HepG2 (cell line): ENCODE measurements at regions not wholly inside any gene's neighbourhood (a gene's known extent, or its start where the extent isn't known, plus 50 kb on each side); places are given as distances from the start of the nearest gene placed in this dataset.

Experiments
- ATAC-seq: fragments of 200-7000 bp; cut with Tn5 transposase; 3 replicates; pipeline ENCODE4 v1.9.1; 2020; ENCODE audit warnings: mild to moderate bottlenecking, moderate library complexity
- BruUV-seq: library from RNA; stranded (reverse); fragments of 400-500 nt; replicated peaks from 2 replicates; lab custom pipeline; 2021; lab: Mats Ljungman, UMichigan
- CTCF ChIA-PET: fragments of 300-600 bp; formaldehyde crosslinking; extraction: SDS; loops from one replicate; lab custom pipeline; 2021; ENCODE audit warnings: low total read pairs, inconsistent platforms, low intra/inter-chr PET ratio; lab: Yijun Ruan, JAX
- POLR2A ChIA-PET: fragments of 350-600 bp; sonication (Branson Sonifier 250); formaldehyde crosslinking; loops from one replicate; lab custom pipeline; 2020; ENCODE audit warnings: antibody characterized with exemption, inconsistent platforms; lab: Yijun Ruan, JAX
- DNase-seq: peaks from one replicate; pipeline ENCODE4 v3.0.0-alpha.2; 2015; ENCODE audit warnings: low spot score
- FAIRE-seq: peaks from 3 replicates; lab custom pipeline; 2011; peaks lifted over from hg19 to GRCh38; lab: Jason Lieb, UNC
- H2AFZ ChIP-seq: one replicate; pipeline ENCODE4 v1.6.1; 2011; ENCODE audit warnings: low read length, inconsistent platforms
- H3K27ac ChIP-seq: fragments of 300-600 bp; 3 replicates; pipeline ENCODE4 v1.8.0; 2011; ENCODE audit warnings: mixed run types, mild to moderate bottlenecking, mixed read lengths, low read length, inconsistent platforms; ENCODE audit not compliant: insufficient read depth; ENCODE audit errors: extremely low read length
- H3K27me3 ChIP-seq, 2 experiments: fragments of 200-600 bp in 1 of 2; 2 replicates in 1 of 2; 3 replicates in 1 of 2; pipeline versions ENCODE4 v1.6.0 to v1.8.0; 2011; ENCODE audit warnings: low read length in 2 of 2, mild to moderate bottlenecking in 2 of 2, moderate library complexity in 2 of 2, inconsistent platforms in 1 of 2; ENCODE audit not compliant: insufficient read depth in 2 of 2, control insufficient read depth in 1 of 2
- H3K36me3 ChIP-seq, 2 experiments: fragments of 200-600 bp in 1 of 2; replicated peaks in 1 of 2; 2 replicates in 1 of 2; 3 replicates in 1 of 2; pipeline versions ENCODE4 v1.5.1 to v1.8.0; 2011; ENCODE audit warnings: low read length in 2 of 2, inconsistent platforms in 1 of 2; ENCODE audit not compliant: insufficient read depth in 2 of 2, control insufficient read depth in 1 of 2
- H3K4me1 ChIP-seq: 2 replicates; pipeline ENCODE4 v1.5.1; 2012; ENCODE audit warnings: low read length, inconsistent platforms; ENCODE audit not compliant: insufficient read depth
- H3K4me2 ChIP-seq: 2 replicates; pipeline ENCODE4 v1.6.0; 2011; ENCODE audit warnings: low read depth, low read length, inconsistent platforms
- H3K4me3 ChIP-seq, 3 experiments: fragments of 200-600 bp in 1 of 3; sonication (generic), shearing (Covaris generic) in 1 of 3; replicated peaks in 1 of 3; 2 replicates each; pipeline ENCODE4 v1.5.1; 2011 to 2016; ENCODE audit warnings: low read length in 3 of 3, inconsistent platforms in 2 of 3, low read depth in 2 of 3, mild to moderate bottlenecking in 2 of 3, control low read depth in 1 of 3, mixed read lengths in 1 of 3; ENCODE audit not compliant: insufficient read depth in 1 of 3
- H3K79me2 ChIP-seq: one replicate; pipeline ENCODE4 v1.6.1; 2011; ENCODE audit warnings: low read length, inconsistent platforms; ENCODE audit not compliant: insufficient read depth
- H3K9ac ChIP-seq: 2 replicates; pipeline ENCODE4 v1.6.0; 2011; ENCODE audit warnings: mild to moderate bottlenecking, low read depth, low read length, inconsistent platforms; ENCODE audit not compliant: insufficient read depth
- H3K9me3 ChIP-seq: 2 replicates; pipeline ENCODE4 v1.5.1; 2012; ENCODE audit warnings: mild to moderate bottlenecking, low read length
- H4K20me1 ChIP-seq: 2 replicates; pipeline ENCODE4 v1.6.0; 2011; ENCODE audit warnings: inconsistent platforms, mild to moderate bottlenecking, low read length, moderate library complexity; ENCODE audit not compliant: insufficient read depth
- BRD4 ChIP-seq: sonication (generic); formaldehyde crosslinking; IDR thresholded peaks from 2 replicates; pipeline ENCODE4 v1.4.0; 2020; ENCODE audit warnings: missing genetic modification reagents
- CCDC6 ChIP-seq: sonication (generic); formaldehyde crosslinking; IDR thresholded peaks from 2 replicates; pipeline ENCODE4 v1.8.1; 2022; ENCODE audit warnings: mild to moderate bottlenecking, missing genetic modification reagents, moderate library complexity
- CENPX ChIP-seq: sonication (generic); formaldehyde crosslinking; IDR thresholded peaks from 2 replicates; pipeline ENCODE4 v1.9.0; 2021; ENCODE audit warnings: mild to moderate bottlenecking, missing genetic modification reagents, moderate library complexity
- CTCF ChIP-seq: sonication (generic); formaldehyde crosslinking; IDR thresholded peaks from 2 replicates; pipeline ENCODE4 v1.5.0; 2020; ENCODE audit warnings: mild to moderate bottlenecking, missing genetic modification reagents, moderate library complexity
- ESRRA ChIP-seq: sonication (generic); formaldehyde crosslinking; IDR thresholded peaks from 2 replicates; pipeline ENCODE4 v1.5.1; 2020; ENCODE audit warnings: mild to moderate bottlenecking, low read depth, missing genetic modification reagents
- SMC3 ChIP-seq: IDR thresholded peaks from 2 replicates; pipeline ENCODE4 v1.6.1; 2011; ENCODE audit warnings: low read length, improper control_type of control experiment
- STAG1 ChIP-seq: sonication (generic); formaldehyde crosslinking; IDR thresholded peaks from 2 replicates; pipeline ENCODE4 v1.4.0; 2020; ENCODE audit warnings: missing genetic modification reagents
- ZEB1 ChIP-seq: IDR thresholded peaks from 2 replicates; pipeline ENCODE4 v1.6.1; 2012; ENCODE audit warnings: mild to moderate bottlenecking, low read depth, inconsistent platforms; ENCODE audit not compliant: insufficient replicate concordance
- ZHX1 ChIP-seq: sonication (generic); formaldehyde crosslinking; IDR thresholded peaks from 2 replicates; pipeline ENCODE4 v1.8.1; 2022; ENCODE audit warnings: low read depth, mild to moderate bottlenecking, missing genetic modification reagents
- ZNF143 ChIP-seq: sonication (generic); formaldehyde crosslinking; IDR thresholded peaks from 2 replicates; pipeline ENCODE4 v1.4.0; 2020; ENCODE audit warnings: missing genetic modification reagents
- ZNF256 ChIP-seq: sonication (generic); formaldehyde crosslinking; conservative IDR thresholded peaks from 2 replicates; pipeline ENCODE4 v1.4.0; 2020; ENCODE audit warnings: missing genetic modification reagents
- ZNF263 ChIP-seq: sonication (generic); formaldehyde crosslinking; IDR thresholded peaks from 2 replicates; pipeline ENCODE4 v1.4.0; 2020; ENCODE audit warnings: missing genetic modification reagents
- ZNF333 ChIP-seq: sonication (generic); formaldehyde crosslinking; IDR thresholded peaks from 2 replicates; pipeline ENCODE4 v1.4.0; 2020; ENCODE audit warnings: mild to moderate bottlenecking, missing genetic modification reagents, borderline replicate concordance
- ZSCAN12 ChIP-seq: sonication (generic); formaldehyde crosslinking; IDR thresholded peaks from 2 replicates; pipeline ENCODE4 v1.9.0; 2021; ENCODE audit warnings: mild to moderate bottlenecking, missing genetic modification reagents
- WGBS: methylation state at CpG from one replicate; pipeline ENCODE4 v1.1.6; 2017; ENCODE audit warnings: low lambda C conversion rate; 5-methylcytosine and 5-hydroxymethylcytosine counted together
- in situ Hi-C: cut with HindIII; loops from 2 replicates; pipeline ENCODE4 v1.10.0; 2017; ENCODE audit warnings: low pct_unique_long_range_greater_than_20kb; ENCODE audit not compliant: extremely low pct_ligation_motif_present
- intact Hi-C: fragments of 100-400 bp; cut with micrococcal nuclease; formaldehyde crosslinking; loops from one replicate; pipeline ENCODE4 v1.10.0; 2022; ENCODE audit not compliant: unreplicated experiment

GRCh38 chr5:50325237-50325832 is 115.8 kb downstream of the EMB start:
- Histone ChIP-seq H3K9ac (no peak overlapping the region), H3K4me1 (no peaks in the 10 kb centered on the region), H2AFZ (no peak overlapping the region), H3K36me3 (no peaks in the 10 kb centered on the region), H3K27ac (no peak overlapping the region)
- no TSS peak for BruUV-seq
- CTCF ChIA-PET = no interaction called here
- ATAC-seq = no peak
- no peak for DNase-seq
- TF ChIP-seq CTCF (peak; percentile 56), CENPX (no peak), SMC3 (peak; percentile 30; the same call in 1 of the 2 replicates), STAG1 (CRISPR knock-in tag) (peak; percentile 72)
- TF ChIP-seq, all 625 proteins: peak for 3
- Histone ChIP-seq H3K9me3 (peaks cover 32% of the 10 kb centered on the region; the same call in 1 of the 2 replicates), H4K20me1 (no peaks in the 10 kb centered on the region), H3K4me3 (no peak overlapping the region), H3K79me2 (no peaks in the 10 kb centered on the region), H3K4me2 (no peak overlapping the region), H3K27me3 (no peaks in the 10 kb centered on the region)
- intact Hi-C loops (no loop called here), in situ Hi-C loops (no loop called here)
- POLR2A ChIA-PET = no interaction called here
- peak; percentile 74 for FAIRE-seq
- 2% methylated on average over 4 of the region's 4 CpGs for WGBS

GRCh38 chr5:50320131-50320749 is 120.8 kb downstream of the EMB start:
- intact Hi-C loops (no loop called here), in situ Hi-C loops (no loop called here)
- POLR2A ChIA-PET = no interaction called here
- no peaks in the 10 kb centered on the region for H3K27me3 ChIP-seq
- H3K9me3 ChIP-seq = peaks cover 63% of the 10 kb centered on the region
- H3K27ac ChIP-seq = no peak overlapping the region
- CTCF ChIA-PET = no interaction called here
- H3K4me1 ChIP-seq = no peaks in the 10 kb centered on the region
- no peaks in the 10 kb centered on the region for H3K36me3 ChIP-seq
- DNase-seq (no peak), FAIRE-seq (no peak), ATAC-seq (no peak)
- no TSS peak for BruUV-seq
- WGBS = 0% methylated on average over 1 of the region's 1 CpG
- H3K79me2 ChIP-seq = no peaks in the 10 kb centered on the region
- H4K20me1 ChIP-seq = no peaks in the 10 kb centered on the region
- no peak overlapping the region for H3K4me3 ChIP-seq
- no peak overlapping the region for H2AFZ ChIP-seq
- H3K9ac ChIP-seq = no peak overlapping the region
- no peak overlapping the region for H3K4me2 ChIP-seq
- TF ChIP-seq ESRRA (no peak), ZHX1 (CRISPR knock-in tag) (no peak), ZNF333 (no peak), BRD4 (no peak), ZSCAN12 (CRISPR knock-in tag) (no peak), ZNF256 (CRISPR knock-in tag) (no peak), ZNF263 (CRISPR knock-in tag) (no peak), ZEB1 (no peak), ZNF143 (no peak), CENPX (no peak), CCDC6 (CRISPR knock-in tag) (no peak)
